SK-N-MC (cell line): ENCODE measurements at regions not wholly inside any gene's neighbourhood (a gene's known extent, or its start where the extent isn't known, plus 50 kb on each side); places are given as distances from the start of the nearest gene placed in this dataset.

Experiments
- EZH2 ChIP-seq: fragments of 200-600 bp; sonication (generic); IDR thresholded peaks from one replicate; pipeline ENCODE4 v1.6.1; 2017; ENCODE audit warnings: antibody characterized with exemption
- POLR2AphosphoS5 ChIP-seq: IDR thresholded peaks from 2 replicates; pipeline ENCODE4 v1.6.1; 2012; ENCODE audit warnings: mild to moderate bottlenecking, low read depth, low read length, borderline replicate concordance

GRCh38 chr19:30881930-30882329 lies 467.3 kb downstream of the TSHZ3 start:
- TF ChIP-seq EZH2: no peak
- TF ChIP-seq POLR2AphosphoS5: no peak
